Caco-2 (cell line): ENCODE measurements at regions not wholly inside any gene's neighbourhood (a gene's known extent, or its start where the extent isn't known, plus 50 kb on each side); places are given as distances from the start of the nearest gene placed in this dataset.
A peak's percentile ranks its signal among the peaks of the same experiment; 100 is the strongest.

Experiments
- BruUV-seq: library from RNA; stranded (reverse); fragments of 400-500 nt; replicated peaks from 2 replicates; lab custom pipeline; 2021; lab: Mats Ljungman, UMichigan
- CTCF ChIA-PET: fragments of 300-600 bp; sonication (Branson Sonifier 250); formaldehyde crosslinking; loops from one replicate; lab custom pipeline; 2022; ENCODE audit warnings: antibody characterized with exemption; lab: Charles Lee
- POLR2A ChIA-PET: fragments of 300-600 bp; sonication (Branson Sonifier 250); formaldehyde crosslinking; loops from one replicate; lab custom pipeline; 2022; ENCODE audit warnings: antibody characterized with exemption; lab: Charles Lee
- DNase-seq, 2 experiments: peaks; one replicate each; pipeline versions ENCODE4 v3.0.0 to v3.0.0-alpha.2; 2020 to 2022
- H3K27me3 ChIP-seq: replicated peaks from 2 replicates; pipeline ENCODE4 v1.6.0; 2011; ENCODE audit warnings: low read length; ENCODE audit not compliant: control insufficient read depth, insufficient read depth
- H3K36me3 ChIP-seq: 2 replicates; pipeline ENCODE4 v1.5.1; 2011; ENCODE audit warnings: low read length; ENCODE audit not compliant: control insufficient read depth, insufficient read depth
- H3K4me1 ChIP-seq: fragments of 250-450 bp; sonication (Bioruptor Pico); 2 replicates; pipeline ENCODE4 v1.5.1; 2020; ENCODE audit warnings: mild to moderate bottlenecking
- H3K4me3 ChIP-seq: 2 replicates; pipeline ENCODE4 v1.5.1; 2011; ENCODE audit warnings: low read depth, mild to moderate bottlenecking, control low read depth, low read length
- H3K9me3 ChIP-seq: fragments of 250-450 bp; sonication (Bioruptor Pico); 2 replicates; pipeline ENCODE4 v1.5.1; 2020; ENCODE audit warnings: mild to moderate bottlenecking, moderate library complexity
- H3K27ac Mint-ChIP-seq: one replicate; pipeline ENCODE4 v1.8.0; 2022; ENCODE audit warnings: mixed read lengths; ENCODE audit not compliant: unreplicated experiment
- H3K27me3 Mint-ChIP-seq: one replicate; pipeline ENCODE4 v1.8.0; 2022; ENCODE audit warnings: mixed read lengths; ENCODE audit not compliant: insufficient read depth, unreplicated experiment
- H3K36me3 Mint-ChIP-seq: one replicate; pipeline ENCODE4 v1.8.0; 2022; ENCODE audit warnings: mild to moderate bottlenecking, mixed read lengths; ENCODE audit not compliant: insufficient read depth, unreplicated experiment
- H3K4me1 Mint-ChIP-seq: one replicate; pipeline ENCODE4 v1.8.0; 2022; ENCODE audit warnings: low read depth, mixed read lengths; ENCODE audit not compliant: unreplicated experiment
- H3K4me3 Mint-ChIP-seq: one replicate; pipeline ENCODE4 v1.8.0; 2022; ENCODE audit warnings: mild to moderate bottlenecking, moderate library complexity, mixed read lengths; ENCODE audit not compliant: unreplicated experiment
- H3K9me3 Mint-ChIP-seq: one replicate; pipeline ENCODE4 v1.8.0; 2022; ENCODE audit warnings: mixed read lengths; ENCODE audit not compliant: unreplicated experiment
- CTCF ChIP-seq, 2 experiments: fragments of 200-600 bp in 1 of 2; IDR thresholded peaks; 1 replicate in 1 of 2; 2 replicates in 1 of 2; pipeline versions ENCODE4 v1.5.1 to v1.8.0; 2011 to 2022; ENCODE audit warnings: antibody characterized with exemption in 1 of 2, control low read depth in 1 of 2, inconsistent platforms in 1 of 2, low read depth in 1 of 2, low read length in 1 of 2, mild to moderate bottlenecking in 1 of 2, moderate library complexity in 1 of 2; ENCODE audit not compliant: insufficient read depth in 1 of 2, severe bottlenecking in 1 of 2, unreplicated experiment in 1 of 2
- intact Hi-C: fragments of 100-400 bp; cut with micrococcal nuclease; formaldehyde crosslinking; loops from one replicate; pipeline ENCODE4 v1.10.0; 2022; ENCODE audit not compliant: unreplicated experiment

- ChIA-PET CTCF (no interaction called here), POLR2A (no interaction called here)
- H3K4me1 ChIP-seq = peaks cover 30% of the 10 kb centered on the region
- no peak overlapping the region for H3K4me3 Mint-ChIP-seq
- H3K27ac Mint-ChIP-seq = no peak overlapping the region
- H3K27me3 ChIP-seq = no peaks in the 10 kb centered on the region
- TF ChIP-seq CTCF (IDR thresholded peaks at IDR 0.05; ENCODE audit: insufficient read depth in 1 of 2, low read depth in 1 of 2, low read length in 1 of 2, severe bottlenecking in 1 of 2, unreplicated experiment in 1 of 2) = no peak
- no peaks in the 10 kb centered on the region for H3K36me3 ChIP-seq
- no peaks in the 10 kb centered on the region for H3K27me3 Mint-ChIP-seq
- no peaks in the 10 kb centered on the region for H3K9me3 ChIP-seq
- intact Hi-C loops = no loop called here
- no peak overlapping the region for H3K4me3 ChIP-seq
- peaks cover 2% of the 10 kb centered on the region for H3K36me3 Mint-ChIP-seq
- peaks cover 21% of the 10 kb centered on the region for H3K9me3 Mint-ChIP-seq
- DNase-seq = no peak
- peaks cover 13% of the 10 kb centered on the region for H3K4me1 Mint-ChIP-seq
- BruUV-seq = no TSS peak
These were observed 94.0 kb downstream of the MBL2 start for GRCh38 chr10:52678611-52679010.

- TF ChIP-seq CTCF (IDR thresholded peaks at IDR 0.05; ENCODE audit: insufficient read depth in 1 of 2, low read depth in 1 of 2, low read length in 1 of 2, severe bottlenecking in 1 of 2, unreplicated experiment in 1 of 2) = no peak
- Mint-ChIP-seq H3K4me1 (peaks cover 18% of the 10 kb centered on the region), H3K36me3 (peaks cover 7% of the 10 kb centered on the region), H3K4me3 (no peak overlapping the region), H3K27me3 (no peaks in the 10 kb centered on the region), H3K27ac (no peak overlapping the region), H3K9me3 (peaks cover 21% of the 10 kb centered on the region)
- Histone ChIP-seq H3K36me3 (no peaks in the 10 kb centered on the region), H3K27me3 (no peaks in the 10 kb centered on the region), H3K9me3 (no peaks in the 10 kb centered on the region), H3K4me1 (peaks cover 35% of the 10 kb centered on the region), H3K4me3 (no peak overlapping the region)
- intact Hi-C loops = no loop called here
- POLR2A ChIA-PET = no interaction called here
- CTCF ChIA-PET = no interaction called here
- BruUV-seq = no TSS peak
- DNase-seq = no peak
These were observed 93.5 kb downstream of the MBL2 start for GRCh38 chr10:52679117-52679516.

GRCh38 chr10:52682766-52683165, 89.8 kb downstream of the MBL2 start:
- H3K4me3 Mint-ChIP-seq = peak overlapping the region; percentile 6
- no TSS peak for BruUV-seq
- POLR2A ChIA-PET = interaction anchor here (0.6 kb wide), 1 partner anchor 15 kb away, joined by 3 read pairs; no protein-coding TSS in a partner anchor
- Histone ChIP-seq H3K4me3 (no peak overlapping the region), H3K36me3 (no peaks in the 10 kb centered on the region), H3K4me1 (peaks cover 43% of the 10 kb centered on the region), H3K9me3 (no peaks in the 10 kb centered on the region), H3K27me3 (no peaks in the 10 kb centered on the region)
- H3K36me3 Mint-ChIP-seq = peaks cover 10% of the 10 kb centered on the region
- H3K27ac Mint-ChIP-seq = no peak overlapping the region
- TF ChIP-seq CTCF (IDR thresholded peaks at IDR 0.05; ENCODE audit: insufficient read depth in 1 of 2, low read depth in 1 of 2, low read length in 1 of 2, severe bottlenecking in 1 of 2, unreplicated experiment in 1 of 2) = no peak
- peaks cover 8% of the 10 kb centered on the region for H3K9me3 Mint-ChIP-seq
- intact Hi-C loops = loop anchor here (1.0 to 5.0 kb wide), 5 partner anchors 33 to 230 kb away; no protein-coding TSS in a partner anchor
- DNase-seq = peak; percentile 52 to 76
- H3K4me1 Mint-ChIP-seq = peaks cover 29% of the 10 kb centered on the region
- CTCF ChIA-PET = interaction anchor here (1.5 kb wide), 1 partner anchor 45 kb away, joined by 5 read pairs; no protein-coding TSS in a partner anchor
- no peaks in the 10 kb centered on the region for H3K27me3 Mint-ChIP-seq
